OCI-LY7 (cell line): ENCODE measurements at regions not wholly inside any gene's neighbourhood (a gene's known extent, or its start where the extent isn't known, plus 50 kb on each side); places are given as distances from the start of the nearest gene placed in this dataset.

Source experiments
- BruUV-seq: library from RNA; stranded (reverse); fragments of 400-500 nt; replicated peaks from 2 replicates; lab custom pipeline; 2021; lab: Mats Ljungman, UMichigan
- CTCF ChIA-PET: fragments of 300-600 bp; sonication (Branson Sonifier 250); formaldehyde crosslinking; loops from one replicate; lab custom pipeline; 2022; ENCODE audit warnings: antibody characterized with exemption; ENCODE audit not compliant: unreplicated experiment; lab: Charles Lee
- POLR2A ChIA-PET: fragments of 300-600 bp; sonication (Branson Sonifier 250); formaldehyde crosslinking; loops from one replicate; lab custom pipeline; 2022; ENCODE audit warnings: antibody characterized with exemption; lab: Charles Lee
- DNase-seq: peaks from one replicate; pipeline ENCODE4 v3.0.0-alpha.2; 2015; ENCODE audit warnings: low spot score
- H2AFZ ChIP-seq: fragments of 200-600 bp; sonication (generic), shearing (Covaris generic); 2 replicates; pipeline ENCODE4 v1.6.1; 2014; ENCODE audit warnings: mild to moderate bottlenecking, antibody characterized with exemption, low read length, moderate library complexity
- H3K27ac ChIP-seq: fragments of 200-600 bp; sonication (generic); 2 replicates; pipeline ENCODE4 v1.5.1; 2014; ENCODE audit warnings: mixed run types, low read depth, mild to moderate bottlenecking, moderate library complexity, low read length, inconsistent platforms; ENCODE audit not compliant: poor library complexity, severe bottlenecking
- H3K36me3 ChIP-seq: fragments of 200-600 bp; sonication (generic); 2 replicates; pipeline ENCODE4 v1.6.1; 2014; ENCODE audit warnings: mild to moderate bottlenecking, antibody characterized with exemption, low read length, moderate library complexity, mixed read lengths; ENCODE audit not compliant: insufficient read depth
- H3K4me1 ChIP-seq: fragments of 200-600 bp; sonication (generic); 2 replicates; pipeline ENCODE4 v1.5.1; 2014; ENCODE audit warnings: mild to moderate bottlenecking, low read length; ENCODE audit not compliant: insufficient read depth, poor library complexity, severe bottlenecking
- H3K4me2 ChIP-seq: fragments of 200-600 bp; sonication (generic); 2 replicates; pipeline ENCODE4 v1.6.1; 2014; ENCODE audit warnings: mild to moderate bottlenecking, low read length
- H3K4me3 ChIP-seq: fragments of 200-600 bp; sonication (generic); 2 replicates; pipeline ENCODE4 v1.5.1; 2014; ENCODE audit warnings: mild to moderate bottlenecking, low read depth, low read length; ENCODE audit not compliant: poor library complexity, severe bottlenecking
- H3K79me2 ChIP-seq: fragments of 200-600 bp; sonication (generic); 2 replicates; pipeline ENCODE4 v1.6.1; 2016; ENCODE audit warnings: low read depth, mild to moderate bottlenecking, low read length, moderate library complexity, mixed read lengths; ENCODE audit not compliant: insufficient read depth
- H3K9me2 ChIP-seq: fragments of 200-600 bp; sonication (generic); 2 replicates; pipeline ENCODE4 v1.6.1; 2016; ENCODE audit warnings: mild to moderate bottlenecking, low read length, mixed read lengths; ENCODE audit not compliant: insufficient read depth
- H3K9me3 ChIP-seq: fragments of 200-600 bp; sonication (generic); 2 replicates; pipeline ENCODE4 v1.6.1; 2014; ENCODE audit warnings: mild to moderate bottlenecking, mixed run types, low read length, mixed read lengths
- H4K20me1 ChIP-seq: fragments of 200-600 bp; sonication (generic); 2 replicates; pipeline ENCODE4 v1.6.1; 2014; ENCODE audit warnings: mild to moderate bottlenecking, antibody characterized with exemption, low read length, moderate library complexity, mixed read lengths; ENCODE audit not compliant: insufficient read depth
- EZH2phosphoT487 ChIP-seq: fragments of 200-600 bp; sonication (generic); IDR thresholded peaks from 2 replicates; pipeline ENCODE4 v1.6.1; 2018; ENCODE audit warnings: low read depth, borderline replicate concordance, mild to moderate bottlenecking, mixed run types, antibody characterized with exemption, low read length, moderate library complexity, mixed read lengths
- intact Hi-C: fragments of 100-400 bp; cut with micrococcal nuclease; formaldehyde crosslinking; loops from one replicate; pipeline ENCODE4 v1.10.0; 2022; ENCODE audit not compliant: unreplicated experiment
- TF ChIP-seq, protein P1 (sequence below): fragments of 200-600 bp; sonication (generic); conservative IDR thresholded peaks from 2 replicates; pipeline ENCODE4 v1.5.1; 2014; ENCODE audit warnings: mild to moderate bottlenecking, antibody characterized with exemption, low read length, moderate library complexity, mixed read lengths

DNA sequence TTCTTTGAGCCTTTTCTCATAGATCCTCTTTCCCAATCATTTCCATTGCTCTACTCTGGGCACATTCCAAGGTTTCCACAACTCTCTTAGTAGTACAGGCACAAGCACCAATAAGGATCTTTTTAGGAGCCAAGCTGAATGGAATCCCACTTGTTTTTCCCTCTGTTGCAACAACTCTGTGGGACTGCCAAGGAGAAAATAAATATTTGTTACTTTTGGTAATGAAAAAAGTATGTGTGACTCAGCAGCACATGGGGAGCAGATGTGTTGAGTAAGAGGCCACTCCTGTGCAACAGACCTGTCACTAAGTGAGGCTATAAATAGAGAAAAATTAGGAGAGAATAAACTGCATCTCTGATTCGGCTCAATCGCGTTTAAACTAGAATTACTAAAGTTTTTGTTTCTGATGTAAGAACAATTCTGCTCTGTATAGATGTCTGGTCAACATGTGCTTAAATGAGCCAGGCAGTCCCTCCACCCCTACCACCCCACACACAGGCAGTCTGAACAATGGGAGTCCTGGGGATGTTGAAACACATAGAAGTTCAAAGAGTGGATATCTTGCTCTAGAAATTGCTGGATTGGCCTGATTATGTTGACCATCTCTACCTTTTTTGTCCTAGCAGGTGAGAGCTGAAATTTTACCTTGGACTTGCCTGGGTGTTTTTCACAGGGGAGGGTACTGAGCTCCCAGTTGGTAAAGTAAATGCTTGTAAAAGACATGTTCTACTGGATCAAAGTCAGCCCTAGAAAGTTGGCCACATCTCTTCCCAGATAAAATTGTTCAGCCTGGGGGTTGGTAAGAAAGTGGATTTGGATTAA, 244.3 kb upstream of the NOVA1 start:
- H3K36me3 ChIP-seq: no peaks in the 10 kb centered on the region
- H3K9me3 ChIP-seq: peaks cover 8% of the 10 kb centered on the region; the same call in 1 of the 2 replicates
- intact Hi-C loops: no loop called here
- no peaks in the 10 kb centered on the region for H3K79me2 ChIP-seq
- no peak overlapping the region for H3K4me2 ChIP-seq
- H3K4me1 ChIP-seq: no peaks in the 10 kb centered on the region
- no peak for TF ChIP-seq EZH2phosphoT487
- TF ChIP-seq, protein P1, sequence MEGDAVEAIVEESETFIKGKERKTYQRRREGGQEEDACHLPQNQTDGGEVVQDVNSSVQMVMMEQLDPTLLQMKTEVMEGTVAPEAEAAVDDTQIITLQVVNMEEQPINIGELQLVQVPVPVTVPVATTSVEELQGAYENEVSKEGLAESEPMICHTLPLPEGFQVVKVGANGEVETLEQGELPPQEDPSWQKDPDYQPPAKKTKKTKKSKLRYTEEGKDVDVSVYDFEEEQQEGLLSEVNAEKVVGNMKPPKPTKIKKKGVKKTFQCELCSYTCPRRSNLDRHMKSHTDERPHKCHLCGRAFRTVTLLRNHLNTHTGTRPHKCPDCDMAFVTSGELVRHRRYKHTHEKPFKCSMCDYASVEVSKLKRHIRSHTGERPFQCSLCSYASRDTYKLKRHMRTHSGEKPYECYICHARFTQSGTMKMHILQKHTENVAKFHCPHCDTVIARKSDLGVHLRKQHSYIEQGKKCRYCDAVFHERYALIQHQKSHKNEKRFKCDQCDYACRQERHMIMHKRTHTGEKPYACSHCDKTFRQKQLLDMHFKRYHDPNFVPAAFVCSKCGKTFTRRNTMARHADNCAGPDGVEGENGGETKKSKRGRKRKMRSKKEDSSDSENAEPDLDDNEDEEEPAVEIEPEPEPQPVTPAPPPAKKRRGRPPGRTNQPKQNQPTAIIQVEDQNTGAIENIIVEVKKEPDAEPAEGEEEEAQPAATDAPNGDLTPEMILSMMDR: no peak
- H4K20me1 ChIP-seq: no peaks in the 10 kb centered on the region
- H3K9me2 ChIP-seq: no peaks in the 10 kb centered on the region
- CTCF ChIA-PET: no interaction called here
- H2AFZ ChIP-seq: no peak overlapping the region
- no peak for DNase-seq
- no TSS peak for BruUV-seq
- H3K27ac ChIP-seq: no peak overlapping the region
- H3K4me3 ChIP-seq: no peak overlapping the region
- POLR2A ChIA-PET: no interaction called here

DNA sequence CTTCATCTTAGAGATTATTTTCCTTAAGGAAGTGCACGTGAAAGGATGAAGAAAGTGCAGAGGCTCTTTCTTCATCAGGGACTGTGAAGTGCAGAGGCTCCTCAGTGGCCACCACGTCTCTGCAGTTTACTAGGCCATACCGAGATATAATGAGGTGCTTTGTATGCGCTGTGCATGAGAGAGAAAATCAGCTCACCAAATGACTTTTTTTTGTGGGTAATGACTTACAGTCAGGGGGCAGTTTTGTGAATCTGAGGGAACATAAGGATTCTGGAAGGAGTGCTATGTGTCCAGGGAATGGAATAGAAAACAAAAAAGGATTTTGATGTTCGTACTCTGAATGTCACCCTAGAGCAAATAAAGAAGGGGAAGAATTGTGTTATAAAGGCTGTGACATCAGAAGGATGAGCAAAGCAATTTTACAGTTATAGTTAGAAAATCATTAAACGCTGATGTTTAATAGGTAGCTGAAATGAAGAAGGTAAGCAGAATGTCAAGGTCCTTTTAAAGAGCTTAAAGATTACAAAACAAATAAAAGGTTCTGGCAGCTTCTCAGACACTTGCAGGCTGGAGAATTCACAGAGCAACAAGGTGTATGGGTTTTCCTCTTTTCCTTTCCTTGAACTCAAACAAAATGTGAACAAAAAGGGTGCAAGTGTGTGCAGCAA, 247.5 kb upstream of the NOVA1 start:
- Histone ChIP-seq H3K4me3 (no peak overlapping the region), H3K4me2 (no peak overlapping the region), H3K9me2 (no peaks in the 10 kb centered on the region), H3K4me1 (no peaks in the 10 kb centered on the region), H4K20me1 (no peaks in the 10 kb centered on the region), H3K27ac (no peak overlapping the region), H3K9me3 (peaks cover 13% of the 10 kb centered on the region; the same call in 1 of the 2 replicates), H2AFZ (no peak overlapping the region), H3K36me3 (no peaks in the 10 kb centered on the region), H3K79me2 (no peaks in the 10 kb centered on the region)
- no peak for DNase-seq
- ChIA-PET CTCF (no interaction called here), POLR2A (interaction anchor here (1.4 kb wide), 1 partner anchor 10 kb away, joined by 4 read pairs; no protein-coding TSS in a partner anchor)
- TF ChIP-seq EZH2phosphoT487: no peak
- TF ChIP-seq, protein P1: no peak
- intact Hi-C loops: no loop called here
- no TSS peak for BruUV-seq
